AG04449 (cell line): ENCODE measurements at regions not wholly inside any gene's neighbourhood (a gene's known extent, or its start where the extent isn't known, plus 50 kb on each side); places are given as distances from the start of the nearest gene placed in this dataset.
A peak's percentile ranks its signal among the peaks of the same experiment; 100 is the strongest.

Source experiments
- CTCF ChIA-PET: fragments of 350-600 bp; formaldehyde crosslinking; extraction: SDS; loops from one replicate; lab custom pipeline; 2021; ENCODE audit warnings: antibody characterized with exemption; lab: Yijun Ruan, JAX
- POLR2A ChIA-PET: fragments of 400-600, 350-600 bp; formaldehyde crosslinking; extraction: SDS; loops from one replicate; lab custom pipeline; 2020; ENCODE audit warnings: antibody characterized with exemption, inconsistent platforms; lab: Yijun Ruan, JAX
- DNase-seq: peaks from one replicate; pipeline ENCODE4 v3.0.0-alpha.2; 2010; ENCODE audit warnings: low read depth, low spot score
- H3K4me3 ChIP-seq: 2 replicates; pipeline ENCODE4 v1.5.1; 2011; ENCODE audit warnings: low read depth, mild to moderate bottlenecking, control low read depth, low read length
- TF ChIP-seq, protein P1 (sequence below): IDR thresholded peaks from one replicate; pipeline ENCODE4 v1.5.1; 2011; ENCODE audit warnings: mild to moderate bottlenecking, moderate library complexity, low read length, control low read depth, inconsistent platforms; ENCODE audit not compliant: insufficient read depth; ENCODE audit errors: missing control alignments

DNA sequence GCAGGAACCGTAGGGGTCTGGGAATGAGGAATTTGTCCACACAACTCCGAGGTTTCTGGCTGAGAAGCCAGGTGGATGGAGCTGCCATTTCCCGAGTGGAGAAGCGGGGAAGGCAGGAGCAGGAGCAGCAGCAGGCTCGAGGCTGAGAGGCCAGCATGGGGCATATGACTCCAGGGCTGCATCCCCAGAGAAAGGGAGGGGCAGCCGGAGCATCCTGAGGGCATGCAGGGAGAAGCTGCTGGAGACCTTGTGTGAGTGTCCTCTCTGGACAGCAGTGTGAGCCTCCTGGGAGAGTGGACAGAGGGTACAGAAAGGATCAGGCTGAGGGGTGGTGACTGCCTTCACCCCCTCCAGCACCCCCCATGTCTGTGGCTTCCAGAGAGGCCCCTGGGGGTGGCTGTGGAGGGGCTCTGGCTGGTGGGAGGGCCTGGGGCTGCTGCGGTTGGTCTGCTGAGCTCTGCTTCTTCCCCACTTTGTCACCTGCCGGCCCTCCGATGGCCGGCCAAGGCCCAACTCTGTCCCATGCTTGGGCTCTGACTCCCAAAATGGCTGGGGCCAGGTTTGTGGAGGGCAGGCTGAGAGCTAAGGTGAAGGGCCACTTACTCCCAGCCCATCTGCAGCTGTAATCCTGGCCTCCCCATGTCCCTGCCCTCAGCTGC, 633.1 kb downstream of the MATN1 start:
- TF ChIP-seq, protein P1, sequence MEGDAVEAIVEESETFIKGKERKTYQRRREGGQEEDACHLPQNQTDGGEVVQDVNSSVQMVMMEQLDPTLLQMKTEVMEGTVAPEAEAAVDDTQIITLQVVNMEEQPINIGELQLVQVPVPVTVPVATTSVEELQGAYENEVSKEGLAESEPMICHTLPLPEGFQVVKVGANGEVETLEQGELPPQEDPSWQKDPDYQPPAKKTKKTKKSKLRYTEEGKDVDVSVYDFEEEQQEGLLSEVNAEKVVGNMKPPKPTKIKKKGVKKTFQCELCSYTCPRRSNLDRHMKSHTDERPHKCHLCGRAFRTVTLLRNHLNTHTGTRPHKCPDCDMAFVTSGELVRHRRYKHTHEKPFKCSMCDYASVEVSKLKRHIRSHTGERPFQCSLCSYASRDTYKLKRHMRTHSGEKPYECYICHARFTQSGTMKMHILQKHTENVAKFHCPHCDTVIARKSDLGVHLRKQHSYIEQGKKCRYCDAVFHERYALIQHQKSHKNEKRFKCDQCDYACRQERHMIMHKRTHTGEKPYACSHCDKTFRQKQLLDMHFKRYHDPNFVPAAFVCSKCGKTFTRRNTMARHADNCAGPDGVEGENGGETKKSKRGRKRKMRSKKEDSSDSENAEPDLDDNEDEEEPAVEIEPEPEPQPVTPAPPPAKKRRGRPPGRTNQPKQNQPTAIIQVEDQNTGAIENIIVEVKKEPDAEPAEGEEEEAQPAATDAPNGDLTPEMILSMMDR: no peak
- DNase-seq: no peak
- CTCF ChIA-PET: interaction anchor here (1.3 to 1.7 kb wide), 3 partner anchors 21 to 387 kb away, joined by 3 to 7 read pairs (median 3); no protein-coding TSS in a partner anchor
- H3K4me3 ChIP-seq: no peak overlapping the region
- POLR2A ChIA-PET: no interaction called here

DNA sequence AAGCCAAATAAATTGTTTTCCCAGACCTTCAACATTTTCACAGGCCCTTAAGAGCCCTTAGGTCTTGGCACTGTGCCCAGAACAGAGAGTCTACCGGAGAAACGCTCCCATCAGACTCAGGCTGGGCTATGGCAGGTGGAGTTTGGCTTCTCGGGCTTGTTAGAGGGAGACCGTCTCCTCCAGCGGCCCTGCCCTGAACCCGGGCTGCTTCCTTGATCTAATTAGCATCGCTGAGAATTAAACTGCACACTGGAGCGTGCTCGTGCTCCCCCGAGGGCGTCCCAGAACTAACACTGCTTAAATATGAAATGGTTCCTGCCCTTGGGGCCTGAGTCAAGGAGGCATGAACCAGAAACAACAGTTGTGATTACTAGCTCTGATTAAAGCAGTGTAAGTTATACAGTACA, 634.4 kb downstream of the MATN1 start:
- POLR2A ChIA-PET: interaction anchor here (0.7 kb wide), 1 partner anchor 304 kb away, joined by 3 read pairs; no protein-coding TSS in a partner anchor
- no peak overlapping the region for H3K4me3 ChIP-seq
- DNase-seq: no peak
- CTCF ChIA-PET: interaction anchor here (0.9 to 1.7 kb wide), 3 partner anchors 296 to 604 kb away, joined by 3 to 7 read pairs (median 3); no protein-coding TSS in a partner anchor
- TF ChIP-seq, protein P1: no peak

DNA sequence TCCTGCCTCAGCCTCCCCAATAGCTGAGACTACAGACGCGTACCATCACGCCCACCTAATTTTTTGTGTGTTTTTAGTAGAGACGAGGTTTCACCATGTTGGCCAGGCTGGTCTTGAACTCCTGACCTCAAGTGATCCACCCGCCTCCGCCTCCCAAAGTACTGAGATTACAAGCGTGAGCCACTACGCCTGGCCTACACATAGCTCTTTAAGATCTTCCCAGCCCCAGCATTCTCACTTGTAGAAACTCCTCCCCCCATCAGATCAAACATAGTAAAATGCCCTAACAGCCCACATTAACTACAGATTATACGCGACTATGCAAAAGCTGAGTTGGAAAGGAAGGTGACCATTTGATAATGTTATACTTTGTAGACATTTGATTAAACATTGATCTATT, 634.8 kb downstream of the MATN1 start:
- POLR2A ChIA-PET: interaction anchor here (0.7 kb wide), 1 partner anchor 303 kb away, joined by 3 read pairs; no protein-coding TSS in a partner anchor
- no peak for DNase-seq

DNA sequence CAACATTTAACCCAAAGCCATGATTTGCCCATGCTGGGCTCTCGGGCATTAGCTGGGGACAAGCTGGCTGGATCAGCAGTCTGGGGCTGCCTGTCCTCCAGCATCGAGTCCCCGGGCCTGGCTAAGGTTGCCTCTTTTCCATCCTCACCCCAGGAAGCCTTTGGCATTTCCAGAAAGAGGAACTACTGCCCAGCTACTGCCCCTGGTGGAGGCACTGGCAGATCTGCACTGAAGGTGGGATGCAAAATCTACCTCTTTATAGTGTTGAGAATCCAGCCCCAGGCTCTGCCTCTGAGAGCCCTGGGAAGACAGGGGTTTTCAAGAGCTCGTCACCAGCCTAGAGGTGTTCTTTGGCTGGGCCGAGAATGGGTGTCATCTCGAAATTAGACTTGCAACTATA, 635.9 kb downstream of the MATN1 start:
- TF ChIP-seq, protein P1: peak; percentile 58
- ChIA-PET POLR2A (no interaction called here), CTCF (interaction anchor here (0.8 to 3.0 kb wide), 12 partner anchors 10 to 852 kb away, joined by 3 to 17 read pairs (median 4); no protein-coding TSS in a partner anchor)
- no peak for DNase-seq
- H3K4me3 ChIP-seq: no peak overlapping the region

More for the DNA sequence above, 634.8 kb downstream of the MATN1 start:
- TF ChIP-seq, protein P1: no peak
- no peak overlapping the region for H3K4me3 ChIP-seq
- CTCF ChIA-PET: interaction anchor here (0.9 to 1.7 kb wide), 3 partner anchors 295 to 604 kb away, joined by 3 to 7 read pairs (median 3); no protein-coding TSS in a partner anchor

DNA sequence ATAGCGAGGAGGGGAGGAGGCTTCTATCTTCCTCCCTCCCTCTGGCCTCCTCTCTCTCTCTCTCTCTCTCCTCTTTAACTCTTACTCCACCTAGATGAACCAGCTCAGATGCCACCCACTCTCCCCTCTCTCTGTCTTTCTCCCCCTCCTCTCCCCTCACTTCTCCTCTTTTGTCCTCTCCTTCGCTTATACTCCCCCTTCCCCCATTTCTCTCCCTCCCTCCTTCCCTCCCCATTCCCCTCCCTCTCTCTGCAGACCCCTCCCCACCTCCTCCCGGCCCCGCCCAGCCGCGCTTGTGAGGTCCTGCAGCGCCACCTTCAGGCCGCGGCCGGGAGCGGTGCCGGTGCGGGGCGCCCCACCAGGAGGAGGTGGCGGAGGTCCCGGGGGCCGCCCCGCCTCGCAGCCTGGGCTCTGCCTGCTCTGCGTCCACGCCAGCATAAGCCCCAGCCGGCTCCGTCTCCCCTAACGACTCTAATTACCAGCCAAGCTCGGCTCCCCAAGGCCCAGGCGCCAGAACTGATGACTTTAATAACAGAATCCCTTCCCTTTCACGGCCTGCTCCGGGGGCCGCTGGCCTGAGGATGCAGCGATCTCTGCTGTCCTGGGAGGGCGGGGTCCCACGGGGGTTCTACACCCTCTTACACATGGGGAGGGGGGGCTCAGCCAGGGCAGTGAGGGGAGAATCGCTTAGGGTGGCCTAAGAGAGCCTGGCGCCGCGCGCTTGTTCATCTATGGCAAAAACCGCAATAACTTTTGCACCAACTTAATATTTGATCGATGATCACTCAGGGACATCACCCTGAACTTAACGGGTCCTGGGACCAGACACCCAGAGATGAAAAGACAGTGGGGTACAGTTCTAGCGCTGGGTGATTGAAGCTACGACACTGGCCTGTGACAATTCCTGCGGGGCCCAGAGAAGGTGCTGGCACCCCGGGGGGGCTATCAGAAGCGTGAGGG, 637.3 kb downstream of the MATN1 start:
- POLR2A ChIA-PET: no interaction called here
- DNase-seq: no peak
- TF ChIP-seq, protein P1: peak; percentile 82
- CTCF ChIA-PET: interaction anchor here (0.5 to 3.0 kb wide), 28 partner anchors 8 to 855 kb away, joined by 3 to 17 read pairs (median 4); no protein-coding TSS in a partner anchor
- H3K4me3 ChIP-seq: peak overlapping the region; percentile 34
